ENCODE measurements at regions not wholly inside any gene's neighbourhood (a gene's known extent, or its start where the extent isn't known, plus 50 kb on each side); places are given as distances from the start of the nearest gene placed in this dataset.

DNA sequence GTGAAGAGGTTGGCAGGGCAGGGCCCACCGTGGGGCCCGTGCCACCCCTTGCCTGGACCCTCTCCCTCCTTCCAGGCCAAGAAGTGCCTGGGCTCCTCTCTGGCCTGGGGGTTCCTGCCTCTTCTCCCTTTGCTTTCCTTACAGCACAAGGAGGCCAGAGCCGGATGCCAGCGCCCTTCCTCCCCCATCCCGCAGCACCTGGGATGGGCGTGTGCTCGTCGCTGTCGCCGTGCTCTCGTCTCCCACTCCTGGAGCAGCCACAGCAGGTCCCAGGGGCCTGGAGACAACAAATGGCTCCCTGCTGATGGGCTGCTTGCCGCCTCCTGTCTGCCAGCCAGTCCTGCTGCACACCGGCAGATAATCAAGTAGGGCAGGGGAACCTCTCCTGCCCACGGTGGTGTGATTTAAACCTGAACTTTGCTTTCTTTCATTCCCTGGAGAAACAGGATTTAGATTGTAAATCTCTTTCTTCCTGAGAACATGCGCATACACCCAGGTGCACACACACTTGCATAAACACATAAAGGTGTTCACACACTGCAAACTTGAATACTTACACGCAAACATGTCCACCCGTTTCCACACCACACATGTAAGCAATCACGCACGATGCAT, 50.8 kb upstream of the POU3F1 start:
- H3K4me1 ChIP-seq, result peaks cover 0 to 14% (median 7%) of the 10 kb centered on the region in 6 donors
- intact Hi-C loops (cut with DNase I; ENCODE audit: low total_unique reads), result no loop called here

More for the DNA sequence above, 50.8 kb upstream of the POU3F1 start:
- H3K27ac ChIP-seq, result no peak overlapping the region
- no peak for TF ChIP-seq POLR2AphosphoS5 (IDR thresholded peaks at IDR 0.05)
- no peak for TF ChIP-seq POLR2A (IDR thresholded peaks at IDR 0.05)
- TF ChIP-seq, protein P1, sequence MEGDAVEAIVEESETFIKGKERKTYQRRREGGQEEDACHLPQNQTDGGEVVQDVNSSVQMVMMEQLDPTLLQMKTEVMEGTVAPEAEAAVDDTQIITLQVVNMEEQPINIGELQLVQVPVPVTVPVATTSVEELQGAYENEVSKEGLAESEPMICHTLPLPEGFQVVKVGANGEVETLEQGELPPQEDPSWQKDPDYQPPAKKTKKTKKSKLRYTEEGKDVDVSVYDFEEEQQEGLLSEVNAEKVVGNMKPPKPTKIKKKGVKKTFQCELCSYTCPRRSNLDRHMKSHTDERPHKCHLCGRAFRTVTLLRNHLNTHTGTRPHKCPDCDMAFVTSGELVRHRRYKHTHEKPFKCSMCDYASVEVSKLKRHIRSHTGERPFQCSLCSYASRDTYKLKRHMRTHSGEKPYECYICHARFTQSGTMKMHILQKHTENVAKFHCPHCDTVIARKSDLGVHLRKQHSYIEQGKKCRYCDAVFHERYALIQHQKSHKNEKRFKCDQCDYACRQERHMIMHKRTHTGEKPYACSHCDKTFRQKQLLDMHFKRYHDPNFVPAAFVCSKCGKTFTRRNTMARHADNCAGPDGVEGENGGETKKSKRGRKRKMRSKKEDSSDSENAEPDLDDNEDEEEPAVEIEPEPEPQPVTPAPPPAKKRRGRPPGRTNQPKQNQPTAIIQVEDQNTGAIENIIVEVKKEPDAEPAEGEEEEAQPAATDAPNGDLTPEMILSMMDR (IDR thresholded peaks at IDR 0.05 in 8 of 11, conservative IDR thresholded peaks at IDR 0.05 in 3 of 11), result no peak
- 89 to 94% (median 91%) methylated on average over 10 to 19 of the region's 19 CpGs for WGBS, 5 donors
- H3K9me3 ChIP-seq, result no peaks in the 10 kb centered on the region
- H3K36me3 ChIP-seq, result no peaks in the 10 kb centered on the region
- no peak overlapping the region for H3K4me3 ChIP-seq
- peak; percentile 54 for DNase-seq
- H3K27me3 ChIP-seq (replicated peaks in 1 of 7), result peaks cover 0 to 34% (median 0%) of the 10 kb centered on the region in 7 donors

Small RNA genes lying in the stretch of these regions (small RNA-seq; reads per million reads assigned to genes)
- gene RNU6-753P, result 0 reads per million in 4 donors

Data from spleen (tissue), 11 donors.